Thyroid gland (tissue), 4 donors: ENCODE measurements at regions not wholly inside any gene's neighbourhood (a gene's known extent, or its start where the extent isn't known, plus 50 kb on each side); places are given as distances from the start of the nearest gene placed in this dataset.

Experiments
- CTCF ChIP-seq, 6 experiments: fragments of 200-600 bp in 3 of 6; fragments of 450-650 bp in 3 of 6; sonication (generic) in 3 of 6; IDR thresholded peaks; one replicate each; pipeline ENCODE4 v1.5.1; 2016 to 2019; ENCODE audit warnings: antibody characterized with exemption in 6 of 6, mild to moderate bottlenecking in 2 of 6, inconsistent platforms in 1 of 6, moderate library complexity in 1 of 6
- POLR2A ChIP-seq, 2 donors: fragments of 450-650 bp; IDR thresholded peaks; one replicate each; pipeline ENCODE4 v1.6.1; 2017; ENCODE audit warnings: antibody characterized with exemption in 2 of 2, mild to moderate bottlenecking in 2 of 2, moderate library complexity in 1 of 2

- TF ChIP-seq CTCF (IDR thresholded peaks at IDR 0.05) (no peak), POLR2A (IDR thresholded peaks at IDR 0.05) (no peak)
These were observed 388.1 kb downstream of the EPM2A start for GRCh38 chr6:145347216-145347615.
